Ovary (tissue), 7 donors: ENCODE measurements at regions not wholly inside any gene's neighbourhood (a gene's known extent, or its start where the extent isn't known, plus 50 kb on each side); places are given as distances from the start of the nearest gene placed in this dataset.
"Not testable (repeated sequence)": the region's sequence is repeated elsewhere in the genome, so short reads cannot be mapped to it uniquely, and the experiment has no call there.

Source experiments
- DNase-seq, 5 donors: peaks; one replicate each; pipeline ENCODE4 v3.0.0-alpha.2; 2019 to 2020
- H3K27ac ChIP-seq, 2 donors: fragments of 200-600 bp; one replicate each; pipeline versions ENCODE4 v1.5.1 to v1.8.0; 2019 to 2022
- H3K27me3 ChIP-seq: fragments of 200-600 bp; one replicate; pipeline ENCODE4 v1.8.0; 2022
- H3K36me3 ChIP-seq: fragments of 200-600 bp; sonication (generic); one replicate; pipeline ENCODE4 v1.5.1; 2019
- H3K4me1 ChIP-seq: one replicate; pipeline ENCODE4 v1.8.1; 2013; ENCODE audit warnings: mild to moderate bottlenecking, moderate library complexity; ENCODE audit not compliant: insufficient read depth
- H3K4me3 ChIP-seq: fragments of 200-600 bp; sonication (generic); one replicate; pipeline ENCODE4 v1.5.1; 2017
- H3K9me3 ChIP-seq, 2 donors: fragments of 200-600 bp in 1 of 2; sonication (generic) in 1 of 2; one replicate each; pipeline versions ENCODE4 v1.5.1 to v1.8.1; 2013 to 2019; ENCODE audit warnings: mild to moderate bottlenecking in 1 of 2, moderate library complexity in 1 of 2
- CTCF ChIP-seq, 3 donors: fragments of 450-650 bp in 2 of 3; fragments of 200-600 bp in 1 of 3; IDR thresholded peaks; one replicate each; pipeline versions ENCODE4 v1.5.1 to v1.8.0; 2016 to 2022; ENCODE audit warnings: antibody characterized with exemption in 3 of 3, mild to moderate bottlenecking in 1 of 3
- EP300 ChIP-seq: sonication (generic); formaldehyde crosslinking; IDR thresholded peaks from one replicate; pipeline ENCODE4 v1.6.1; 2017; ENCODE audit warnings: antibody characterized with exemption
- POLR2A ChIP-seq: fragments of 450-650 bp; IDR thresholded peaks from one replicate; pipeline ENCODE4 v1.6.1; 2017; ENCODE audit warnings: antibody characterized with exemption, mild to moderate bottlenecking, moderate library complexity
- WGBS, 3 donors: extraction: QIAGEN DNeasy Blood & Tissue Kit in 1 of 3; methylation state at CpG; one replicate each; pipeline versions ENCODE4 v1.1.5 to v1.1.7; 2013 to 2017; 5-methylcytosine and 5-hydroxymethylcytosine counted together
- intact Hi-C, 4 donors: fragments of 100-400 bp; cut with DNase I; formaldehyde crosslinking; loops; one replicate each; pipeline versions ENCODE4 v1.11.0 to v1.15.1; 2022 to 2023
- donor health status: DM: no; HTN: no; CAD: no; lungs with moderate emphysema.
- donor health status: DM: no; HTN: no; CAD: no.
- donor health status: Bipolar disorder and iron deficiency.
- donor health status: DM: no; HTN: no; CAD: no.
- donor health status: DM: yes; HTN: yes; CAD: no.

- Histone ChIP-seq H3K4me1 (no peaks in the 10 kb centered on the region), H3K27me3 (no peaks in the 10 kb centered on the region), H3K9me3 (no peaks in the 10 kb centered on the region), H3K27ac (no peak overlapping the region), H3K4me3 (no peak overlapping the region), H3K36me3 (no peaks in the 10 kb centered on the region)
- DNase-seq: no peak
- WGBS, 3 donors: 90 to 93% (median 91%) methylated on average over 1 of the region's 1 CpG
- no peak for TF ChIP-seq POLR2A
- TF ChIP-seq CTCF (IDR thresholded peaks at IDR 0.05): no peak
- no peak for TF ChIP-seq EP300
- intact Hi-C loops: no loop called here
Observed at GRCh38 chr6:114934079-114934478, 591.3 kb upstream of the HS3ST5 start.

- H3K9me3 ChIP-seq, intact Hi-C loops, H3K4me1 ChIP-seq, H3K36me3 ChIP-seq, DNase-seq, H3K27ac ChIP-seq, H3K27me3 ChIP-seq, H3K4me3 ChIP-seq: not testable (repeated sequence)
- WGBS, 3 donors: 76 to 86% (median 83%) methylated on average over 8 of the region's 8 CpGs
Observed at GRCh38 chr6:114928731-114929130, 585.9 kb upstream of the HS3ST5 start.

GRCh38 chr6:114906096-114906495 lies 563.3 kb upstream of the HS3ST5 start:
- no peak overlapping the region for H3K4me3 ChIP-seq
- intact Hi-C loops: no loop called here

GRCh38 chr6:114897536-114897935 lies 554.7 kb upstream of the HS3ST5 start:
- H3K36me3 ChIP-seq: no peaks in the 10 kb centered on the region
- H3K4me1 ChIP-seq: no peaks in the 10 kb centered on the region
- no peak overlapping the region for H3K4me3 ChIP-seq
- DNase-seq: no peak
- intact Hi-C loops: no loop called here
- no peaks in the 10 kb centered on the region for H3K27me3 ChIP-seq
- TF ChIP-seq POLR2A: no peak
- TF ChIP-seq EP300: no peak
- H3K9me3 ChIP-seq: no peaks in the 10 kb centered on the region
- H3K27ac ChIP-seq: no peak overlapping the region

More at GRCh38 chr6:114906096-114906495, 563.3 kb upstream of the HS3ST5 start:
- TF ChIP-seq CTCF (IDR thresholded peaks at IDR 0.05) (no peak), EP300 (no peak), POLR2A (no peak)
- Histone ChIP-seq H3K36me3 (no peaks in the 10 kb centered on the region), H3K4me1 (no peaks in the 10 kb centered on the region), H3K27ac (no peak overlapping the region), H3K9me3 (no peaks in the 10 kb centered on the region), H3K27me3 (no peaks in the 10 kb centered on the region)
- 68 to 89% (median 74%) methylated on average over 2 of the region's 2 CpGs for WGBS, 3 donors
- no peak for DNase-seq

- TF ChIP-seq POLR2A (no peak), EP300 (no peak), CTCF (IDR thresholded peaks at IDR 0.05) (no peak)
- H3K36me3 ChIP-seq: no peaks in the 10 kb centered on the region
Observed at GRCh38 chr6:114892211-114892610, 549.4 kb upstream of the HS3ST5 start.

GRCh38 chr6:114888241-114888640 lies 545.4 kb upstream of the HS3ST5 start:
- H3K27me3 ChIP-seq: no peaks in the 10 kb centered on the region
- TF ChIP-seq CTCF (IDR thresholded peaks at IDR 0.05) (no peak), EP300 (no peak), POLR2A (no peak)
- H3K4me3 ChIP-seq: no peak overlapping the region
- H3K36me3 ChIP-seq: no peaks in the 10 kb centered on the region
- no peaks in the 10 kb centered on the region for H3K9me3 ChIP-seq
- no peak for DNase-seq
- no peaks in the 10 kb centered on the region for H3K4me1 ChIP-seq
- H3K27ac ChIP-seq: no peak overlapping the region
- intact Hi-C loops: no loop called here

More at GRCh38 chr6:114892211-114892610, 549.4 kb upstream of the HS3ST5 start:
- Histone ChIP-seq H3K9me3 (no peaks in the 10 kb centered on the region), H3K27me3 (no peaks in the 10 kb centered on the region), H3K4me3 (no peak overlapping the region), H3K27ac (no peak overlapping the region), H3K4me1 (no peaks in the 10 kb centered on the region)
- no peak for DNase-seq
- intact Hi-C loops: no loop called here
